SW 1271 (cell line): ENCODE measurements at regions not wholly inside any gene's neighbourhood (a gene's known extent, or its start where the extent isn't known, plus 50 kb on each side); places are given as distances from the start of the nearest gene placed in this dataset.
"Not testable (repeated sequence)": the region's sequence is repeated elsewhere in the genome, so short reads cannot be mapped to it uniquely, and the experiment has no call there.

ENCODE experiments used
- DNase-seq, 2 experiments: peaks; one replicate each; lab custom pipeline; 2025; lab: John Stamatoyannopoulos, UW

DNA sequence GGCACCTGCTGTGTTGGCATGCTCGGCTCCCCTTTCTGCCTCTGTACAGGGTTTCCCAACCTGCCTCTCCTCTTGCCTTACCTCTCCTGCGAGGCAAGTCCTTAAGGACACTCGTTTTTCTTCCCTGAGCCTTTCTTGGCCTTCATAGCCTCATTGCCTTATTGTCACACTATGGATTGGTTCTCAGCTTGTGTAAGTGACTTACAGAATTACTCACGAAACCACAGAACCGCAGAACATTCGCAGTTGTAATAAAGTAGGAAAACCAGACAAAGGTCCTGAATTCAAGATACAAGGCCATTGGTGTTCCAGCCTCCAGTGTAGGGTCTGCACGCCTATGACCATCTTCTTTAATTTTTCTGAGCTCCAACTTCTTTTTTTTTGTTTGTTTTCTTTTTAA lies 317.6 kb upstream of the SMIM21 start:
- no peak for DNase-seq

DNA sequence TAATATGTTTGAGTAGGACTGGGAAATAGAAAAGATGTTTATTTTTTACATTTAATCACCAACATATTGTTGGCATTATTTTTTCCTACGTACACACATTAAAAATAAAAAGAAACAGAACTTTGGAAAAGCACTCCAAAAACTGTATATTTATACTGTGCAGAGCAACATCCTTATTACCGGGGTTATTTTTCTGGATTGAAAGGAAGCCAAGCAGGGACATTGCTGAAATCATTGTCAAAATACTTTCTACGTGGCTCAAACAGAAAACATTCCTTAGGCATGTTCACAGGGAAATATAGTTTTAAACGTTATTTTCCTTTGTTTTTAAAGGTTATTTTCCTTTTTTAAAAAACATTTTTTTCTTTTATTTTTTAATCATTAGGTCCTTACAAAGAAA lies 315.0 kb upstream of the SMIM21 start:
- no peak for DNase-seq

DNA sequence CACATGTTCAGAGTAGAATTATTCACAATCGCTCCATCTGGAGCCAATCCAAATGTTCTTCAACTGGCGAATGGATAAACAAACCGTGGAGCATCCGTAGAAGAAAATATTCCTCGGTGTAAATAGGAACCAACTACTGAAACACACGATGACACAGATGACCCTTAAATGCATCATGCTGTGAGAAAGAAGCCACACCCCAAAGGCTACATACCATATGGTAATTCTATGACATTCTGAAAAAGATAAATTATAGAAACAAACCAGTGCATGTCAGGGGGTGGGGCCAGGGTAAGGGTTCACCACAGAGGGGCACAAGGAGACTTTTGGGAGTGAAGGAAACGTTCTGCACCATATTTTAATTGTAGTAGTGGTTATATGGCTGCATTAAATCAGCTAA lies 312.2 kb upstream of the SMIM21 start:
- no peak for DNase-seq

DNA sequence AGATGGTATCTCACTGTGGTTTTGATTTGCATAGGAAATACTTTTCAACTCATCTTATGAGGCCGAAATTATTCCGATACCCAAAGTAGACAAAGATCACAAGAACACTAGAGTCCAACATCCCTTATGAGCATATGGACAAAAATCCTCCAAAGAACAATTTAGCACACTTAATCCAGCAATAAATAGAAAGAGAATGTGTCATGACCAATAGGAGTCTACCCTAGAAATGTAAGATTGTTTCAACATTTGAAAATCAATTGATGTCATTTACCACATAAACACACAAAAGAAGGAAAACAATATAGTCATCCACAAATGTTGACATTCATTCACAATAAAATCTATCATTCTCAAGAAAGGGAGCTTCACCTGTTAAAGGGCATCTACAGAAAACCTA lies 307.8 kb upstream of the SMIM21 start:
- DNase-seq = no peak

DNA sequence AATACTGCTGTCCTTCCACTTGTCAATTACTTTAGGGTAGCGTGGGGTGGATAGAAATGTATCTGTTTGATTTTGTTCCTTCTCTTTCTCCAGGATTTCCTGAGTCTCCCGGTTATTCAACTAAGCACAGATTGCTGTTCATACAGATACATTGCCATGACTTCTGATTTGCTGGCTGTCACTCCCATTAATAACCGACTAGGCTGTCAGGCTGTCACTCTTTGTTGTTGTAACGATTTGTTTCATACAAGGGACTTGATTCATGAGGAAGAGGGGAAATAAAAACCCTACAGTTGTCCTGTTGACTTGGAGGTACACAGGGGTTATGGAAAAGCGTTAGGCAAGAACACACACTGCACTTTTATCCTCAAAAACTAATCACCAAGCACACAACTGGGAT lies 302.7 kb upstream of the SMIM21 start:
- DNase-seq = no peak

DNA sequence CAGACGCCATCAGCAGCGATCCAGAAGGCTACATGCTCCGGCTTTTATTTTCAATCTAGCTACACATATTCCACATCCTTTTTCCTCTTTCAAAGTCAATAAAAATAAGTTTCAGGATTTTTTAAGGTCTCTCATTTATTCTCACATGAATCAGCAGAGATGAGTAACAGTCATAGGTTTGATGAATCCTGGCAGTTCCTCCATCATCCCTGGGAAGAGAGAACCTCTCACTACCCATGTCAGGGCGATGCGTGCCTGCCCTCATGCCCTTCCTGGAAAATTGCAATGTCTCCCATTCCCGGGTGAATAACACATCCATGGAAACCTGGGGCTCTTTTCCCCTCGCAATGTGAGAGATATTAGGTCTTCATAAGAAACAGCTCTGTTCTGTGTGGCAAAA lies 301.1 kb upstream of the SMIM21 start:
- DNase-seq = no peak

DNA sequence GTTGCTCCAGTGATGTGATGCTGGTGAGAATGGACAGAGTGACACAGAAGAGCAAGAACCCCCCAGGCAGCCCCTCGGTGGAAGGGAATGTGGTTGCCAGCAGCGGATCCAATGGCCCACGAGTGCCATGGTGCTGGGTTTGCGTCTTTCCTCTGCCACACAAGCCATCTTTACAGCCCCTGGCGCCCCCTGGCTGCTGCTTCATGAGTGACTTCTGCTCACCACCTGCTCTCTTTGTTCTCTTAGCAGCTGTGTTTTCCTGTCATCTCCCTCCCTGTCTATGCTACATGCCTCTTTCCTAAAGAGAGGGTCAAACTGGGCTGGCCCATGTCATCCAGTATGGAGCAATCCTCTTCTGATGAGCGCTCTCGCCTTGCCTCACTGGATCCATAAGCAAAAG lies 300.0 kb upstream of the SMIM21 start:
- peak in 1 of 2 experiments; percentile 19 for DNase-seq

DNA sequence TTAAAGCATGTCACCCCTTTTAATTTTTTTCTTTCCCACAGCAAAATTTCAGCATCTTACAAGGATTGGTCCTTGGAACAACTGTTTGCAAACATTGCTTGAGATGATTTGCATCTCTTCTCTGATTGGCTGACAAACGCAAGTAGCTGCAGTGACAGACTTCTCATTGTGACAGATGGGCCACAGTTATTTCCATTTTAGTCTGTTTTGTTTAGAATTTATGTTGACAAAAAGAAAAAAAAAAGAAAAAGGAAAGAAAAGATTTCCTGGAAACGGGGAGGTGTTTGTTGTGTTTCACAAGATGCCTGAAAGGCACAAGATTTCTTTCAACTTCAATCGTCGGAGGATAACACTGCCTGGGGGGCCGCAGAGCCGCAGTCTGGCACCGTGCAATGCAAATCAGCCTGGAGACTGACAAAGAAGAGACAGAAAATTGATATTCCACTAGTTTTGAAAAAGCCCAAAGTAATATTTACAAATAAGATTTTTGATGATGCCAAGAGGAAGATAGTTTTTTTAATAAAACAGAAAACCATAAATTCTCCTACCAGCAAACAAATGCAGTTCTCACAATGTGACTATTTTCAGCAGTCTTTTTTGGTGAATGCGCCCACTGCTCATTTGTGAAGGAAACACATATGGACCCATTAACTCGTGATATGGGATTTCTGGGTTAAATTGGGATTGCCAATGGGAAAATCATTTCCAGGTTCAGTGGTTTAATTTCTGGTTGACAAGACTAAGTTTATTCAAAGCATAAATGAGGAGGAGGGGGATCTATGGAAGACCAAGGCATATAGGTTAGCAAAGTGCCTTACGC lies 296.2 kb upstream of the SMIM21 start:
- DNase-seq = no peak

DNA sequence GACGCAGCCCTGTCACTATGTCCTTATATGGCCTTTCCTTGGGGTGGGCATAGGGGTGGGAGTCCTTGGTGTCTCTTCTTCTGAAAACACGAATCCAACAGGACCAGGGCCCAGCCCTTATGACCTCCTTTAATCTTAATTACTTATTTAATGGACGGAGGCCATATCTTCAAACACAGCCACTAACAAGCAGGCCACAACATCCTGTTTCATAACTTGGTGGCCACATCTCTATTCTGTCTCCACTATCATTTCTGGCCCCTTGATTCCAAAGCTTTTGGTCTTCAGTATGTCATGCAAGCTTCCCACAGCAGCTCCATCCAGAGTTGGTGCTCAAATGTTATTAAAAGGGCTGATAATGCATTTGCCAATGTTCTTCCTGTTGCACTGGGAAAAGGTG lies 287.3 kb upstream of the SMIM21 start:
- no peak for DNase-seq

DNA sequence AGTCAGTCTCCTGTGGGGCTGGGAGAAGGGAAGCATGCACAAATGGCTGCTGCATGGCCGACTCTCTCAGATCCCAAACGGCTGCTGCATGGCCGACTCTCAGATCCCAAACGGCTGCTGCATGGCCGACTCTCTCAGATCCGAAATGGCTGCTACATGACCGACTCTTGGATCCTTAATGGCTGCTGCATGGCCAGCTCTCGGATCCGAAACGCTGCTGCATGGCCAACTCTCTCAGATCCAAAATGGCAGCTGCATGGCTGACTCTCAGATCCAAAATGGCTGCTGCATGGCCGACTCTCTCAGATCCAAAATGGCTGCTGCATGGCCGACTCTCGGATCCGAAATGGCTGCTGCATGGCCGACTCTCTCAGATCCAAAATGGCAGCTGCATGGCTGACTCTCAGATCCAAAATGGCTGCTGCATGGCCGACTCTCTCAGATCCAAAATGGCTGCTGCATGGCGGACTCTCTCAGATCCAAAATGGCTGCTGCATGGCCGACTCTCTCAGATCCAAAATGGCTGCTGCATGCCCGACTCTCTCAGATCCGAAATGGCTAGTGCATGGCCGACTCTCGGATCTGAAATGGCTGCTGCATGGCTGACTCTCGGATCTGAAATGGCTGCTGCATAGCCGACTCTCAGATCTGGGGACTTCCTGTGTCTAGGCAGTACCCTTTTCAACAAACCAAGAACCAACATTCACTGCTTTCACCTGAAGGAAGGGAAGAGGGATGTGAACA lies 284.8 kb upstream of the SMIM21 start:
- DNase-seq = not testable (repeated sequence)

DNA sequence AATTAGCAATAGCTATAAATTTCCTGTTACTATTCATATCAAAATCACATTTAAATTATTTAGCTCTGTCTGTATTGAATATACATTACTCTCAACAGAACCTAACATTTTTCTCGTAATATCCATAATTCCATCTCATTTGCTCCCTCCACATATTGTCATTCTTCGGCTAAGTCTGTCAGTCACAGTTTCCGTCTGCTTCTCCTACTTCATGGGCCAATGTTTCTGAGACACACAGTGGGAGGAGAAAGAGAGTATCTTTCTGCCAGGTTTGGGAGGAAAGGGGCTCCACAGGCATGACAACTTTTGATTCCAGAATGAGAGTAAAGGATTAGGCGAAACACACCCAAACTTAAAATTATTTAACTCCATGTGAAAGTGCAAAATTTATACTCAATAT lies 273.1 kb upstream of the SMIM21 start:
- no peak for DNase-seq

DNA sequence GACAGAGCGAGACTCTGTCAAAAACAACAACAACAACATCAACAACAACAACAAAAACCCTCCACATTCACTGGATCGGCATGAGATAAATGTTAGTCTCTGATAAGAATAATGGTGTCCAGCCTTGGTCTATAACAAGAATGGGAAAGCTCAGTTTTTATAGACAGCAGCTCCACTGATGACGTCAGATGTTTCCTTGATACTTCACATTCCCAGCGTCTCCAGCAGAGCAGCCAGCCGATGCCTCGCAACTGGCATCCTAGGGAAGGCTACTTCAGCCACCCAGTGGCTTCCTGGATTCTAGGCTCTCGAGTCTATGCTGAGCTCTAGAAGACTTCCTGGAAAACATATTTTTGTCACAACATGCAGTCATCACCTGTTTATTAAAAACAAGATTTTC lies 271.4 kb upstream of the SMIM21 start:
- no peak for DNase-seq

DNA sequence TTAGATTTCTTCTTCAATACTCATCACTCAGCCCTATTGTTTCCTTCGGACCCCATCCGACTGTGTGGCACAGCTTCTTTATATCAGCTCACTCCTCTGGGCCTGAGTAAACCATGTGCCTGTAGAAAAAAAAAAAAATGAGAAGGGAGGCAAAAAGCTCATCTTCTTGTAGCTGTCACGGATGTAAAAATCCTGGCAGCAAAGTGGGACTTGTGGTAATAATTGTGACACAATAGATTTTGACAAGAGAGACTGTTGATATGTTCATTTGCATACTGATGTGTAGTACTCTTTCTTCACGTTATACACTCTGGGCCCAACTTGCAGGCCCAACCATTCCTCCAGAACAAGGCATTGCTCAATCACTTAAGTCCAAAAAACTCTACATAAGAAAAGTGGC lies 270.0 kb upstream of the SMIM21 start:
- no peak for DNase-seq

DNA sequence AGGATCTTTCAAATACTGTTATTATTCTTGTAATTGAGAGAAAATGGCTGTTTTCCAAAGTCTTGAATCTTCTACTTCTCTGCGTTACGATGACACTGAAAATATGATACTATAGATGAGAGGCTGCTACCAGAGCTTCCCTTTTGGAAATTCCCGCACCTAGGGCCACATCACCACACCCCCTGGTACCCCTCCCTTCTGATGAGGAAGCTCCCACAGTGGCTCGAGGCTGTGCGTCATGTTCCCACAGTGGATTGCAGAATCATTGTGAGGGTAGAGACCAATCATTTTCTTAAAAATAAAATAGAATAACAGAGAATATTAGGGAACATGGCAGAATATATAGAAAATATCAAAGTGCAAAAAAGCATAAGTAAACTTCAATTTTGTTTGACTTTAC lies 268.9 kb upstream of the SMIM21 start:
- no peak for DNase-seq

DNA sequence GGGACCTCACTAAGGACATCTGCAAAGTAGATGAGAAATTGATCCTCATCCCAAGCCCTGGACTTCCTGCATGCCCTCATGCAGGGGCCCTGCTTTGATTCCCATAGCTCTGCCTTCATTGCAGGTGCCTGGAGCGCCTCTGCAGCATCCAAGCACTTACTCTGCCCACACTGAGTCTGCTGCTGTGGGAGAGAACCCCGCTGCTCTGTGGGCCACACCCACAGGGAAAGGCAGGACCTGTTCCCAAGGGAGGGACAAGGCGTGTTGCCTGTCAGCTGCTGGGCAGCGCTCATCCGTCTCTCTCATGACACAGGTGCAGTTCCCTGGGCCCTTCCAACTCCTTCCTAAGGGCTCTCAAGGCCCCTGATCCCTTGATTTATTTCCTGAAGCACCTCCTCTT lies 266.8 kb upstream of the SMIM21 start:
- DNase-seq = no peak

DNA sequence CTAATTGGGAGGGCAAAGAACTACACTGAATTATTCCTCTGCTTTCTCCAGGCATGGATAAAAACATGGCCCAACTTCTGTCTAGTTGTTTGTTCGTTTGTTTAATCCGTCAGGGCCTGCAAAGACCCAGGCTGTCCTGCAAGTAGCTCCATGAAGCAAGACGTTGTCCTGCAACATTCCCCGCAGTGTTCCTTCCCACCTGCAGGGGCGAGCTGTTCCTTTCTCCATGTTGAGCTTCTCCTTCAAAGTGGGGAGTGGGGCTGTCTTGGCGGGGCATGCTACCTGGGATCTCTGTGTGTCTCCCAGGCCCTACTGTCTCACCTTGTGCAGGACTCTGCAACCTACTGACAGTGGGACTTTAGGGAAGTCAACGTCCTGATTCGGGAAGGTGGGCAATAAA lies 264.0 kb upstream of the SMIM21 start:
- no peak for DNase-seq

DNA sequence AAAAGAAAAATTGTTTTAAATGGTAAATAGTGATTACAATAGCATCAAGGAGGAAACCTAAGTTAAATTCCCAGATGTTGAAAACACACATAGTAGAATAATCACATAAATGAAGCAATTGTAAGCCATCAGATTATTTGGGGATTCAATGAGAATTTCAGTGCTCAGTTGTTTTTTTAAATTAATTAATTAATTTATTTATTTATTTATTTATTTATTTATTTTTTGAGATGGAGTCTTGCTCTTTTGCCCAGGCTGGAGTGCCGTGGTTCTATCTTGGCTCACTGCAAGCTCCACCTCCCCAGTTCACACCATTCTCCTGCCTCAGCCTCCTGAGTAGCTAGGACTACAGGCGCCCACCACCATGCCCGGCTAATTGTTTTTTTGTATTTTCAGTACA lies 262.8 kb upstream of the SMIM21 start:
- not testable (repeated sequence) for DNase-seq

DNA sequence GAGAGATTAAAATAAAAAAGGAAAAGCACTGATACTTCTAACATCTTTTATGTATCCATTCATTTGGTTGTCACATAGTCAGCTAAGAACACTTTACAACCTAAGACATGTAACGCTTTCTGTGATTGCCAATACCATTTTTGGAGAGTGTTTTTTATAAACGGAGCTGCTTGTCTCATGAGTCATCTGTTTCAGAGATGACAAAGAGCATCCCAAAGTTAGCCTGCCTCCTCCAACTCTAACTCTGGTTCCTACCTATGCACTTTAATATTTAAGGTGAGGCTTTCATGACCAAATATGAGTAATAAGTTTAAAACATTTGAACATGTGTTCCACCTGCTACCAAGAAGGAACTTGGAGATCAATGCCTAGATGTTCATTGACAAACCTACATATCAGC lies 260.1 kb upstream of the SMIM21 start:
- DNase-seq = no peak

DNA sequence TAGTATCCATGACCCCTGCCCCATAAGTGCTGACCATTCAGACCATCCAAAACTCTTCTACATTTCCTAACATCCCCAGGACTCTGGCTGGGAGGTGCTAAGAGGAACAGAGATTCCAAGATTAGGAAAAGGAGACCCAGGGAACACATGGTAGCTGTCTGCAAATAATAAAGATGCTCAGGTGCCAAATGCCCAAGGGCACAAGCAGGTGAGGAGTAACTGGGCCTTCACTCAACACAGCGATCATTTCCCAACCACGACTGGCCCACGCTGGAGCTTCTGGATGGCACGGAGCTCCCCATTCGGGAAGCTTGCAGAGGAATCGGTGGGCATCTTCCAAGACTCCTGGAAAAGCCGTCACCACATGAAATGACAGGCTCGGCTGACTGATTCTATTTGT lies 255.9 kb upstream of the SMIM21 start:
- DNase-seq = no peak

DNA sequence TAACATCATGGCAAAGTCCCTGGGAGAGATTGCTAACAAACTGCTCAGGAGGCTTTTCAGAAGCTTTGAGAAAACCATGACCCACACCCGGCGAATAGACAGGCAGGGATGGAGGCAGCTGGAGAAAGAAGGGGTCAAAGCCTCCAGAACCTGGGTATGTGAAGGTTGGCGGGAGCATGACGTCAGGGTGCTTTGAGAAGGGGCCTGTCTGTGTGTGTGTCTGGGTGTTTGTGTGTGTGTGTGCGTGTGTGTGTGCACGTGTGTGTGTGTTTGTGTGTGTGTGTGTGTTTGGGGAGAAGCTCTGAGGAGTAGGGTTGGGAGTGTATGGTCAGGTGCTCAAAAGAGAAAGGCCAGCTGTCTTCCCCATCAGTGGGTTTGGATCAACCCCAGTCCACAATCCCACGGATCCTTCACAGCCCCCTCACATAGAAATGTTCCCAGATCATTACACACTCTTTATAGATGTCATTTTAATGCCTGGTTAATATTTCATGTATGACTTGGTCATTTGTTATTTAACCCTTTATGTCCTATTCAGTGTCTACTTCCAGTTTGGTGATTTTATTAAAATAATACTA lies 254.1 kb upstream of the SMIM21 start:
- DNase-seq = no peak

DNA sequence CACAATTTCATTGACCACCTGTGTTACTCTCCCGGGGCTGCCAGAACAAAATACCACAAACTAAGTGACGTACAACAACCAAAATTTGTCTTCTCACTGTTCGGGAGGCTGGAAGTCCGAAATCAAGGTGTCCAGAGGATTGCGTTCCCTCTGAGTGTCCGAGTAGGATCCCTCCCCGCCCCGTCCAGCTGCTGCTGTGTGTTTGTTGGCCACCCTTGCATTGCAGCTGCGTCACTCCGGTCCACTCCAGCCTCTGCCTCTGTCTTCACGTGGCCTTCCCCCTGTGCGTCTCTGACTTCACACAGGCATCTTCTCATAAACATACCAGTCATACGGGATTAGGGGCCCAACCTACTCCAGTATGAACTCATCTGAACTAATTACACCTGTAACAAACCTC lies 251.8 kb upstream of the SMIM21 start:
- DNase-seq = no peak

DNA sequence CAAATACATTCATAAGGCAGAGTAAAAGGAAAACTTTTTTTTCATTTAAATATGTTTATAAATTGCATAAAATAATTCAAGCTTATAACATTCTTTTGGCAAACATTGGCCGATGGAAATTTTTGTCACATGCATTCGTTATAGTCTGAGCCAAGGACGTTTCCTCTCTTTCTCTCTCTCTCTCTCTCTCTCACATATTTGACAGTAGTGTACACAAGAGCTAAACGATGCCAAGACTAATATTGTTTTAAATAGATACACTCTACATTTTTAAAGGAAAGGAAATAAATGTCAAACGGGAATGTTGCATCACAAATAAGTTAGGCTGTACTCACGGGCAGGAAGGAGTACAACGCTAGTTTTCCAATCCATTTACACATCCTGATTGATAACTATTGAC lies 251.1 kb upstream of the SMIM21 start:
- DNase-seq = no peak

DNA sequence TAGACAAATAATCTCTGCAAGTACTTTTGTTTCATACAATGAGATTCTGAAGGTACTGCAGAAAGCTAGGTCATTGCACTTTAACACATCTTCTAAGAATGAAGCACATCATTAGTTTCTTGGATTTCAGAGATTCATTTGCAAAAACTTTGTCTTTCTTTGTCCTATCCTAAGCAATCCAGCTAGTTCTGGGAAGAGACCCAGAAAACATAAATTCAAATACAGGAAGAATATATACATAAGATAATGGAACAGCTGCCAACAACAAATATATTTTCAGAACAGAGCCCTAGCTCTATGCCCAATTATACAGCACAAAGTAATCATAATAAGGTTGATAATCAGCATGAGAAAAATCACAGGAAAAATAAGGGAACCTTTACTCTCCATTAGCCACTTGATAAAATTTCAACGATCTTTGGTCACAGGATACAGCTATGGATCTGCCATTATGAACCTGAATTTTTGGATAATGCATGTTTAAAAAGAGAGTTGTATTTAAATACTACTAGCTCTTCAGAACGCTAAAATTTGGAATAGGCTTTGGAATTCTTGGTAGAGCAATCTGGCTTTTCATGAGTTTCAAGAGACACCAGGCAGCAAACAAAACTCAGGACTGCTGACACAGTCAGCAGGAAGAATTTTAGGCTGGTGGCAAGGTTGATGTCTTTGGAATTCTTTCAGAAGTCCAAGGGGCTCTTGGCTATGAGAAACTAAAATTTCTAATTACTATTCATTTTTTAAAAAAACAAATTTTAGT lies 250.4 kb upstream of the SMIM21 start:
- no peak for DNase-seq
